ENCODE measurements at regions not wholly inside any gene's neighbourhood (a gene's known extent, or its start where the extent isn't known, plus 50 kb on each side); places are given as distances from the start of the nearest gene placed in this dataset.
"Not testable (repeated sequence)": the region's sequence is repeated elsewhere in the genome, so short reads cannot be mapped to it uniquely, and the experiment has no call there.

GRCh38 chr12:131192951-131193350 lies 239.2 kb downstream of the ADGRD1 start:
- no peak for DNase-seq

DNA sequence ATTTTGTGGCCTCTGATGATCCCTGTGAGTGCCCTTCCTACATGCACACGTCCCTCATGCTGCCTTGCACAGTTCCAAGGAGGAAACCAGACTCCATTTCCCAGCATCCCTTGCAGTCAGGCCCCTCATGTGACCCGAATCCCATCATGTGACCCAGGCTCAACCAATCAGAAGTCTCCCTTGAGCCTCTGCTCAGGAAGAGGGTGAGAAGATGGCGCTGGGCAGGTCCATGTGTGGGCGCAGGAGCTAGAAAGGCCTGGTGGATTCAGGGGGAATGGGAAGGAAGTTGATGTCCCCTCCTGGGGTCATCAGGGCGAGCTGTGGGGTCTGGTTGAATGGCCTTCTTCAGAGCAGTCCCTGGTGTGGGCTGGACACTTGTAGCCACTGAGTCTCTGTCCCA lies 240.5 kb downstream of the ADGRD1 start:
- DNase-seq = no peak

DNA sequence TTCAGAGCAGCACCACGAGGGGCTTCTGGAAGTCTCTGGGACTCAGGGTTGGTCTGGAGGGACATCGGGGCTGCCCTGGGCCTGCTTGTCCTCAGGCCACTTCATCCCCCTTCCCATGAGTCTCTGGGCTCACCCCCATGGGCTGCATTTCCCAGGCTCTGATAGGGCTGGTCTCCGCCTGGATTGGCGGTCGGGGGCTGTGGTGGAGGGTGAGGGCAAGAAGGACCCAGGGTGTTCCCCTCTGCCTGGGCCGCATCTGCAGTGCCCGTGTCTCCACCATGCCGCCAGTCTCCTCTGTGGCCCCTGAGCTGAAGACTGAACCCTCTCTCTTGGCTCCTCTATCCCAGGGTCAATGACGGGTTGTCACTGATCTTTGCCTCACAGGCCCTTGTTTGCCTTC lies 242.1 kb downstream of the ADGRD1 start:
- DNase-seq = no peak

DNA sequence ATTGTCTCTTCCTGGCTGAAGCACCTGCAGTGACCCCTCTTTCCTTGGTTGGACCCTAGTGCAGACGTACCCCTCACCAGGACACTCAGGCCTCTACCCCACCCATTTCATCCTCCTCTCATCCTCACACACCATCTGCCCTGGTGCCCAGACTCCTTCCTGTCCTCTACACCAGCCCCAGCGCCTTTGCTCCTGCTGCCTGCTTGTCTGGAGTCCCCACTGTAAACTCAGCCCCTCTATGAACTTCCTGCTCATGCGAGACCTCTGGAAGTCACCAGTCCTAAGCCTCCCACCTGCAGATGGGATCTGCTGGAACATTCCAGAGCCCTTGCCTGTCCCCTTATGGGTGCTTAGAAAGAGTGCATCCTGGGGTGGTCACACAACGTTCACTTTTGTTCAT lies 242.5 kb downstream of the ADGRD1 start:
- DNase-seq = no peak

- no peak for DNase-seq
These were observed 243.8 kb downstream of the ADGRD1 start for GRCh38 chr12:131197490-131197889.

DNA sequence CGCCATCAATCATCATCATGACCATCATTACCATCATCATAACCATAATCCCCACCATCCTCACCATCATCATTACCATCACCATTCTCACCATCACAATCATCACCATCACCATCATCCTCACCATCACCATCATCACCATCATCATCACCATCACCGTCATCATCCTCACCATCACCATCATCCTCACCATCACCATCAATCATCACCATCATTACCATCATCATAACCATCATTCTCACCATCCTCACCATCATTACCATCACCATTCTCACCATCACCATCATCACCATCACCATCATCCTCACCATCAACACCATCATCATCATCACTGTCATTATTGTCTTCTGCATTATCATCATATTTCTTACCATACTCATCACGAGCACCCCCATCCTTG lies 245.5 kb downstream of the ADGRD1 start:
- no peak for DNase-seq

GRCh38 chr12:131201912-131202311 lies 248.2 kb downstream of the ADGRD1 start:
- not testable (repeated sequence) for DNase-seq

DNA sequence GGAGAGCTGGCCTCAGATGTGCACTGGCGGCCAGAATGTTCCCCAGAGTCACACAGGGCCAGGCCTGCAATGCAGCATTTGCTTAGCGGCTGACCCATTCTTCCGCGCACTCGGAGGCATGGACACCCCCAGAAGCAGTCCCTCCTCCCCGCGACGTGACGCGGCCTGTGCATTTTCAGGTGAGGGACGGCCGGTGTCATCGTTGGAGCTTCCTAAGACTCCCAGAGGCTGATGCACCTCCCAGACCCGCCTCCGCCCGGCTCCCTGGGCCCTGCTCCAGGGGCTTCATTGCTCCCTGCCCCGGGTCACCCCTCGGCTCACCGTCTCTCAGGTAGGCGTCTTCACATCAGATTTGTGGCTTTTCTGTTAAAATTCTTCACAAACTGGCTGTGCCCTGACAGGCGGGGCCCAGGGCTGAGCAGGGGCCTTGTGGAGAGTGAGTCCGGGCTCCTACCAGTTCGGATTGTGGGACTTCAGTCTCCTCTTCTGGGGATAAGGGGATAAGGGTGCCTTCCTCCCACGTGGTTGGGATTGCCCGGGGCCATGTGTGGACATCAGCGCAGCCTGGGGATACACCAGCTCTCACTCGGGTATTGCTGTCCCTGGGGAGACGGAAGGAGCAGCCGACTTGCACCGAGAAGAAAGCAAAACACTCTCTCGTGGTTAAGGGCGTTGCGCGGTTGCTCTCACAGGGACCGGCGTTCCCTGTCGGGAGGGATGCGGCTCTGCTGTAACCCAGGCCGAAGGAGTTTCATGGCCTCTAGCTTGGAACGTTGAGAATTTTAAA lies 249.1 kb downstream of the ADGRD1 start:
- DNase-seq = no peak

DNA sequence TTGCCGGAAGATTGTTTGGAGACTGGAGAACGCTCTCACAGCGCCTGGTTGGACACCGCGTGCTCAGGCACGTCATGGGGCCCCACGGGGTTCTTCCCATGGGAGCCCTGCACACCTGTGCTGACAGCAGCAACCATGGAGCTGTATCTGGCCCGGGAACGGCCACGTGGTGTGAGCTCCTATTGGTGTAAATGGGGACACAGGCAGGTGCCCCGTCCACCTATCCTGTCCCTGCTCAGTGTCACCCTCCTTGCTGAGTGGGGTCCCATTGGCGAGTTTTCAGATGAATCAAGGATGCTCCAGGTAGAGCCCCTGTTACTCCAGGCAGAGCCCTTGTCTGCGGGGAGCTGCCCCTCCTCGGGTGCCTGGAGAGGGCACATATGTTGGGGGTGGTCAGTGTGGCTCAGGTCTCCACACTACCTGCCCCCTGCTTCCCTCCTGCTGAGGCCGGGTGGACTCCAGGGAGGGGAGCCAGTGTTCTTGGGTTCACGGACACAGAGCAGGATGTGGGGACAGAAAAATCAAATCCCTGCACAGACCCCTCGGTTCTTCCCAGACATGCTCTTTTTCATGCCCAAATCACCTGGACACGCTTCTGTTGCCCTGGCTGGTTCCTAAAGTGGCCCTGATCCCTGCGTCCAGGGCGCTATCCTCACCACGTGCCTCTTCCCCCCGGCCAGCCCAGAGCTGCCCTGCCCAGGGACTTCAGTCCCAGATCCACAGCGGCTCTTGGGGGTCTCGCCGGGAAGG lies 250.1 kb downstream of the ADGRD1 start:
- DNase-seq = no peak

DNA sequence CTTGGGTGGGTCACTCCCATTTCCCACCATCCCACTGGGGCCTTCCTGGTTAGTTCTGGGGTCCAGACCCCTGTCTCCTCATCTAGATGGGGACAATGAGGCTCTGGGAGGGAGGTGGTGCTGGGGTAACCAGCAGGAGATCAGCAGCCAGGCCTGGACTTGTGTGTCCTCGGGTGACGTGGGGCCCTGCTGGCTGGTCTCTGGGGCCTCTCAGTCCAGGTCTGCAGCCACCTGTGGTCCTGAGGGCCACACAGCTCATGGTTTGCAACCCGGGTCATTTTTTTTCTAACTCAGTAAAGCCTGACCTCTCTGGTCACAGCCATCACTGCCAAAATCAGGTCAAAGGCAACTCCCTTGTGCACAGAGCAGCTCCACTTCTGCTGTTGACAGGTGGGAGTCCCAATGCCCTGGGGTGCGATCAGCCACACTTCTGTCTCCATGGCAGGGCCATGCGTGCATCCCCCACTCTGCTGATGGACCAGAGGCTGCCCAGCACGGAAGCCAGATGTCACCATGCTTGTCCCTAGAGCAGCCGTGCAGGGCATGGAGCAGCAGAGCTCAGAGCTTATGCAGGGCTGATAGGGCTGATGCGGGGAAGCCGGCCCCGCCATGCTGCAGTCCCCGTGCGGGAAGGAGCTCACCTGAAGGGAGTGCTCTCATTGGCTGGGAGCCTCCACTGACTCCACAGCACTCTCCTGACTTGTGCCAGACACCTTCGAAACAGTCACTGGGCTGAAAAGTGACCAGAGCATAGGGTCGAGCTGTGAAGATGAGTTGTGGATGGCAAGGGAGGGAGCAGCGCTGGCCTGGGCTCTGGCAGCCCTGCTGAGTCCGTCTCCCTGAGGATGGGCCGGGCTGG lies 250.9 kb downstream of the ADGRD1 start:
- no peak for DNase-seq

DNA sequence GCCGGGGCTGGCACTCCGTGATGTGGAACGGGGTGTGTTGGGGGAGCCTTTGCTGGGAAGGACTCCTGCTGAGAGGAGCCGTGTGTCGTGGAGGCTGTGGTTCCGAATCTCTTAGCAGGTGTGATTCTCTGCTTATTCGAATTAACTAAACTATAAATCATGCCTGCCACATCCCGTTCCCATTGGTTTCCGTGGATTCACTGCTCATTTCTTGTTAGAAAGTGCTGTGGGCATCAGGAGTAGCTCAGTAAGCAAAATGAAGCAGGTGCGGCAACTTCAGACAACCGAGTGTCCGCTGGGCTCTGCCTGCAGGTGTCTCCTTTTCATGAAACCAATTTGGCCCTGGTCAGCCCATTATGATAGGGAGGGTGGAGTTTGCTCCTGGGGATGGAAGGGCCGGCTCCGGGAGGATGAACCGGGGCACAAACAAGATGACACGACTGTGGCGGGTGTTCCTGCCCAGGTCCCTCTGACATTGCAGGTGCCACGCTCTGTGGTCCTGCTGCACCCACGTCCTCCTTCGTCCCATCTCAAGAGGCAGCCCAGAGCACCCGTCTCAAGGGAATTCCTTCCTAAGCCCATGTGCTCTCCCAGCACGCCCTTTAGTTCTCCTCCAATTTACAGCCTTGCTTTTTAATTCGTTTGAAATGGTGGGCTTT lies 251.7 kb downstream of the ADGRD1 start:
- not testable (repeated sequence) for DNase-seq

DNA sequence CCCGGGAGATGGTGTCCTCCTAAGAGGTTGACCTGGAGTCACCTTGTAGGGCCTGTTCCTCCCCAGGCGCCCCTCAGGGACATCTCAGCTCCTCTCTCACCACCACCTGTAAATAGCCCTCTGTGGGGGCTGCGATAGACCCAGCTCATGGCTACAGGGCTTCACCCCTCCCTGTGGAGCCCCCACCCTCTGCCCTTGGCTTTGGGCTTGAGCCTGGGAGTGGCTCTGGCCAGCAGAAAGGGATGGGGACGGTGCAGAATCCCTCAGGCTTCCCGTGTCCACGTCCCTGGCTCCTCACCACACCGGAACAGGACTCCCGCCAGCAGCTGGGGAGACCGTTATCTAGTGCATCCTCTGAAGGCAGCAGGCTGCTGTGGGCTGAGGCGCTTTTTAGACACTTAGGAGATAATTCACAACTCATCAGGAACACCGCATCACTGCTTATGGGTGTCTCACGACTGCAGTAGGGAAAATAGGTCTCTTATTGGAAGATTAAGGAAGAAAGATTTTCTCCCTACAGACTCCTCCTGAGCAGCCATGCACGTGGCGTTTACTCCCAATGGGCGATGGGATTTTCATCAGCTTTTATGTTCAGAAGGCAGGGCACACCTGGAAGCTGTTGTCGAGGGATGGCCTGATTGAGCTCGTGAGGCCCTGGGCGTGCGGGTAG lies 253.1 kb downstream of the ADGRD1 start:
- not testable (repeated sequence) for DNase-seq

DNA sequence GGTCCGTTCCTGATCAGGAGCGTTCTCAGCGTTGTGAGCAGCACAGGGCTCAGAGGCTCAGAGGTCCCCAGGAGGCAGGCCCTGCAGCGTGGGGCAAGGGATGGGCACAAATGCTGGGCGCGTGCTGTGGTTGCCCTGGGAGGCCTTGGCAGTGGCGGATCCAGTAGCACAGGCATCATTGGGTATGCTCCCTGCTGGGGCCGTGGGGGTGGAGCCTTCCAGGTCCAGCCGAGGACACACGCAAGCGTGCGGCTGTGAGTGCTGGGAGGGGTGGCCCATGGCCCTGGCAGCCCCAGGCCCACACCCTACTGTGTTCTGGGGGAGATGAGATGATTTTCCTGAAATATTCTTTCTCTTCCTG lies 253.6 kb downstream of the ADGRD1 start:
- not testable (repeated sequence) for DNase-seq

- DNase-seq = not testable (repeated sequence)
These were observed 254.1 kb downstream of the ADGRD1 start for GRCh38 chr12:131207841-131208240.

DNA sequence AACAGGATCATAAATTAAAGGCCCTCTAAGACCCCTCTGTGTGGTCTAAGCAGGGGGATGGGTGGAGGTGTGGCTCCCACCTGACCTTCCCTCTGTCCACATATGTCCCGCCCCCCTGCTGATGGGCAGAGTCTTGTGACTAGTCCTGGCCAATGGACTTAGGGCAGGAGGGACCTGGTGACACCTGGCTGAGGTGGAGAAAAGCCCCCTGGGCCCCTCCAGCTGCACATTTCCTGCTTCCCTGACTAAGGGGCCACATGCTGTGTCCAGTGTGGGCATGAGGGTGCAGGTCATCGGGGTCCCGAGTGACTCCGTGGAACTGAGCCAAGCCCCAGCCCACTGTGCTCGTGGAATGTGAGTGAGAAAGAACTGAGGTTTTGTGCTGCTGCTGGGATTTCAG lies 254.7 kb downstream of the ADGRD1 start:
- no peak for DNase-seq

DNA sequence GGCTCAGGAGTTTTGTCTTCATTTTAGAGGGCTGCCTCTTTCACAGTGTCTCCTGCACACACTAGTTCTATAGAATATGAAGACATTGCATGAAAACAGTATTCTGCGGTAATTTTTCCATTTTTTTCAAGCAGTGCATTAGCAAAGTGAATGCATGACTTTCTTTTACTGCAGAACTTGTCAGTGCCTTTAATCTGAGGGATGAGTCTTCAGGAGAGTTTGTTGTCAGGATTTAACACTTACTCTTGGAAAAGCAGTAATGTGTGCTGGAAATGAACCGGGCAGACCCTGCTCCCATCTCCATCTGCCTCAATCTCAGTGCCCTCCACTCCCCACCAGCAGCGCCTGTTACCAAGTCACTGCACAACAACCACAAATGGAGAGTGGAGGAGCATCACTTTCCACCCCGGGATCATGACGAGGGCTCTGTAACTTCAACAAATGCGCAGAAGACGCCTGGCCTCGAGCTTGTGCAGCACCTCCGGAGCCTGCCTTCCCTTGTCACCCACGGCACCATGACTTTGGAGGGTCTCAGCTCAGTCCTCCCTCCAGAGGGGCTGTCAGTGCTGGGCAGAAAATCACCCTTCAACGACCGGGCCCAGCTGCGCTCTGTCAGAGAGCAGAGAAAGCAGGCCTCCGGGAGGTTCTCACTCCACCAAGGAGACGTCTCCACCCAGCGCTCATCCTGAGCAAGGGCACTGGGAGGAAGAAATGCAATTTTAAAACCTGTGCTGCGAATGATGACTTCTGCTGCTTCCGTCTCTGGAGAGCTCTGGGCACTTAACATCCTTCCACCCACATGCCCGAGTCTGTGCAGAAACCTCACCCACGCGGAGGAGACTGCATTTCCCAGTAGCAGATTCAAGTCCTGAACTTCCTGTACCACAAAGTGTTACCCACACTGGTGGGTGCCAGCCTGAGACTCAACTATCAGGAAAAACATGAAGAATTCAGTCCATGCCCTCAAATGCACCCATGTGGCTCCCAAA lies 255.7 kb downstream of the ADGRD1 start:
- no peak for DNase-seq

DNA sequence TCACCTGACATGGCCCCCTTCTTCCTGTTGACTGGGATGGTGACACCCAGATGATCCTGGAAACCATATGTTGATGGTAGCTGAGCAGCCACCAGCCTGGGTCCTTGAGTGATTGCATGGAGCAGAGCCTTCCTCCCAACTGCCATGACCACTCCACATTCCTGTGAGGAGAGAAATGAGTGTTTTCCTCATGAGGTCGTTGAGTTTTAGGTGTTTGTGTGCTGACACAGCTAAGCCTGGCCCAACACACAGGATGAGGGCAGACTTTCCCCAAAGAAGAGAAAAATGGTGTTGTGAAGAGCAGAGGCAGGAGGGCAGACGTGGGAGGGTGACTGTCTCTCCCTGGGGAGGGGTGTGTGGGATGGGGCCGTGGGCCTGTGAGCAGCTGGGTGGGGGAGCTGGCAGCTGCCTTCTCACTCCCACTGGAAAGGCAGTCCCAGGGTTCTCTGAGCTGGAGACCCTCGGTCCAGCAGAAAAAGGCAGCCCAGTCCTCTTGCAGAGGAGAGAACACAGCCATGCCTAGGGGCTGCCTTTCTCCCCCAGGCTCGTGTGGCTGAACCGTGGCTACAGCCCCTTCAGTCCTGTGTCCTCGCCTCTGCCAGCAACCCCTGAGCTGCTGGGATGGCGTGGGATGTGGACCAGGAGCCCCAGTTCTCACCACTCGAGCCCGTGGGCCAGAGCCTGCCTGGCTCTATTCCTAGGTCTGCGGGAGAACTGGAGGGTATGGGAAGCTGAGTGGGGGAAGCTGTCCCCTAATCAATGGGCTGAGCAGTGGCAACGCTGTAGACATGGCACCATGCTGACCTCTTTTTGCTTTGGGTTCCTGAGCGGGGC lies 257.0 kb downstream of the ADGRD1 start:
- DNase-seq = no peak

- DNase-seq = no peak
These were observed 257.7 kb downstream of the ADGRD1 start for GRCh38 chr12:131211340-131211938.

DNA sequence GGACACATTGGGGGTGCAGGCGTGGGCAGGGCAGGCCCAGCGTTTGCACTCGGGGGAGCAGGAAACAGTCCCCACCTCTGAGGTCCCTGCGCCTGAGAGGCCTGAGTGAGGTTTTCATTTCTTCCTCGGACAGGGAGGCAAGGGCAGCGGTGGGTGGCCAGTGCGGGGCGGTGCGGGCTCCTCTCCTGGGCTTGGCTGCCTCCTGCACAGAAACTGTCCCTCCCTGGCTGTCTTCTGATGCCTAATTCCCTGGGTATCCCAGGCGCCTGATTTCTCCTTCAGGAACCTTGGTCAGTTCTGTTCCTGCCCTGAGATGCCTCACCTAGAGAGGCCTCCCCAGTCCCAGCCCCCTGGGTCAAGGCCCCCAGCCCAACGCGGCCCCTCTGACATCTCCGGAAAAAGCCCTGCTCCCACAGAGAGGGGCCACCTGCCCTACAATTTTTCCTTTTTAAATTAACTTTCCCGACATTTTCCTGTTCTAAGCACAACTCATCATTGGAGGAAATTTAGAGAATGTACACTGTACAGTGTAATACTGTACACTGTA lies 260.3 kb downstream of the ADGRD1 start:
- no peak for DNase-seq

Measured in CD4-positive, alpha-beta T cell treated with Interferon gamma for 1 hour (primary cell).